ES-I3 (cell line): ENCODE measurements at regions not wholly inside any gene's neighbourhood (a gene's known extent, or its start where the extent isn't known, plus 50 kb on each side); places are given as distances from the start of the nearest gene placed in this dataset.
"Not testable (repeated sequence)": the region's sequence is repeated elsewhere in the genome, so short reads cannot be mapped to it uniquely, and the experiment has no call there.

ENCODE experiments used
- H3K36me3 ChIP-seq: 2 replicates; pipeline ENCODE4 v1.6.1; 2013; ENCODE audit warnings: mild to moderate bottlenecking, low read length, control low read depth, moderate library complexity; ENCODE audit not compliant: insufficient read depth
- H3K4me1 ChIP-seq: 2 replicates; pipeline ENCODE4 v1.6.1; 2013; ENCODE audit warnings: mild to moderate bottlenecking, control low read depth, low read length; ENCODE audit not compliant: insufficient read depth
- H3K9ac ChIP-seq: 2 replicates; pipeline ENCODE4 v1.6.1; 2013; ENCODE audit warnings: low read depth, mild to moderate bottlenecking, low read length, moderate library complexity
- H3K9me3 ChIP-seq: 2 replicates; pipeline ENCODE4 v1.6.1; 2013; ENCODE audit warnings: mild to moderate bottlenecking, low read length, moderate library complexity; ENCODE audit not compliant: control insufficient read depth, insufficient read depth

- Histone ChIP-seq H3K9me3 (no peaks in the 10 kb centered on the region; the same call in 1 of the 2 replicates), H3K36me3 (no peaks in the 10 kb centered on the region), H3K4me1 (no peaks in the 10 kb centered on the region), H3K9ac (no peak overlapping the region)
These were observed 96.0 kb upstream of the FHL2 start for GRCh38 chr2:105494683-105495425.

DNA sequence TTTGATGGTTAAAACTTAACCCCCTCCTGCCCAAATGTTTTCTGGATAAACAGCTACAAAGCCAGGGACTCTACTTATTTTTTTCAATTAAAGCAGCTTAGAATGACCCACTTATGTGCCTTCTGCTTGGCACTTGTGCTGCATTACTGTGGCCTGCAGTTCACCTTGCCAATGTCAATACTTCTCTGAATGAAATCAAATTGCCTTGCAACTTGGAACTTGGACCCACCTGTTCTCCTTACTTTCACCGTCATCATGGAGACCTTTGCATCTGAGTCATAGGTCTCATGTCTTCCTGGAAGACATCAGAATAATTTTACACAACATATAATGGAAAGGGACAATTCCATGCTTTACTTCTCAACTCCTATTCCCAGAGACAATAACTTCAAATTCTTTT, 92.1 kb upstream of the FHL2 start:
- H3K4me1 ChIP-seq: no peaks in the 10 kb centered on the region
- no peaks in the 10 kb centered on the region; the same call in 1 of the 2 replicates for H3K9me3 ChIP-seq
- no peak overlapping the region for H3K9ac ChIP-seq
- H3K36me3 ChIP-seq: no peaks in the 10 kb centered on the region

- no peaks in the 10 kb centered on the region for H3K4me1 ChIP-seq
- H3K9me3 ChIP-seq: no peaks in the 10 kb centered on the region; the same call in 1 of the 2 replicates
- no peak overlapping the region for H3K9ac ChIP-seq
- no peaks in the 10 kb centered on the region for H3K36me3 ChIP-seq
These were observed 91.4 kb upstream of the FHL2 start for GRCh38 chr2:105490204-105490603.

DNA sequence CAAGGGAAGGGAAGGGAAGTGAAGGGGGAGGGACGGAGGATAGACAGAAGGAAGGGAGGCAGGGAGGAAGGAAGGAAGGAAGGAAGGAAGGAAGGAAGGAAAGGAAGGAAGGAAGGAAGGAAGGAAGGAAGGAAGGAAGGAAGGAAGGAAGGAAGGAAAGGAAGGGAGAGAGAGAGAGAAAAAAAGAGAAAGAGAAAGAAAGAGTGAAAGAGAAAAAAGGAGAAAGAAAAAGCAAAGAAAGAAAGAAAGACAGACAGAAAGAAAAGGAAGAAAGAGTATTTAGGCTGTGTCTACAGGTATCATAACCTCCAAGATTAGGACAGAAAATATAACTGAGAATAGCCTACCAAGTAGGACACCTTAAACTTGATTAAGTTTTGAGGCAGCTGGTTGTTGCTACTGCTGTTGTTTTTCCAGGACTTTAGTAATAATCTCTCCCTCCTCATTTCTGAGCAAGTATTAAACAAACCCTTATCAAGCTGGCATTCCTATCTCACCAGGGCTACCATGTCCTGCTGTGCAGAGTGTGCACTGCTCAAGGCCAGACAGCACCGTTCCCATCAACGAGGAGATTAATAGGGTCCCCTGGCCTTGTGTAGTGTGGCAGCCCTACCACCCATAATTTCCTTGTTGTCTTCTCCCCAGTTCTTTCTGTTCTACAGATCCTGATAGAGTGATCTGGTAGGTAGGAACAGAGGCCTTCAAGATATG, 90.5 kb upstream of the FHL2 start:
- no peak overlapping the region for H3K9ac ChIP-seq
- H3K9me3 ChIP-seq: no peaks in the 10 kb centered on the region; the same call in 1 of the 2 replicates
- no peaks in the 10 kb centered on the region for H3K4me1 ChIP-seq
- no peaks in the 10 kb centered on the region for H3K36me3 ChIP-seq

DNA sequence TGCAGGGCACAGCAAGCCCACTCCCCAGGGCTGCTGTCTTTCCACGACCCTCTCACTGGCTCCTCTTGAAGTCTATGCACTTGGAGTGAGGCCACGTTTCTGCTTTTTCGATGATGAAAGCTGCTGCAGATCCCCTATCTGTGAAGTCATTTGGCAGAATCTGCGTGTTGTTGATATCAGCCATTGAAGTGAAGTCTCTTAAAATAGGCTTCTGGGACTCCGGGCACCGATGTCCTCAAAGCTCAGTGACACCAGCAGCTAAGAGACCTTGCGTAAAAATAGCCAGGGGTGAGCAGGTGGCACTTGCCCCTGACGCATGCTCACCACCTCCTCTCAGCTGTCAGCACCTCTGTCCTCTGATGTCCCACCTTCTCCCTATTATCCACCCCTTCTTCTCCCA, 89.4 kb upstream of the FHL2 start:
- Histone ChIP-seq H3K36me3 (no peaks in the 10 kb centered on the region), H3K9me3 (no peaks in the 10 kb centered on the region; the same call in 1 of the 2 replicates), H3K9ac (no peak overlapping the region), H3K4me1 (no peaks in the 10 kb centered on the region)

DNA sequence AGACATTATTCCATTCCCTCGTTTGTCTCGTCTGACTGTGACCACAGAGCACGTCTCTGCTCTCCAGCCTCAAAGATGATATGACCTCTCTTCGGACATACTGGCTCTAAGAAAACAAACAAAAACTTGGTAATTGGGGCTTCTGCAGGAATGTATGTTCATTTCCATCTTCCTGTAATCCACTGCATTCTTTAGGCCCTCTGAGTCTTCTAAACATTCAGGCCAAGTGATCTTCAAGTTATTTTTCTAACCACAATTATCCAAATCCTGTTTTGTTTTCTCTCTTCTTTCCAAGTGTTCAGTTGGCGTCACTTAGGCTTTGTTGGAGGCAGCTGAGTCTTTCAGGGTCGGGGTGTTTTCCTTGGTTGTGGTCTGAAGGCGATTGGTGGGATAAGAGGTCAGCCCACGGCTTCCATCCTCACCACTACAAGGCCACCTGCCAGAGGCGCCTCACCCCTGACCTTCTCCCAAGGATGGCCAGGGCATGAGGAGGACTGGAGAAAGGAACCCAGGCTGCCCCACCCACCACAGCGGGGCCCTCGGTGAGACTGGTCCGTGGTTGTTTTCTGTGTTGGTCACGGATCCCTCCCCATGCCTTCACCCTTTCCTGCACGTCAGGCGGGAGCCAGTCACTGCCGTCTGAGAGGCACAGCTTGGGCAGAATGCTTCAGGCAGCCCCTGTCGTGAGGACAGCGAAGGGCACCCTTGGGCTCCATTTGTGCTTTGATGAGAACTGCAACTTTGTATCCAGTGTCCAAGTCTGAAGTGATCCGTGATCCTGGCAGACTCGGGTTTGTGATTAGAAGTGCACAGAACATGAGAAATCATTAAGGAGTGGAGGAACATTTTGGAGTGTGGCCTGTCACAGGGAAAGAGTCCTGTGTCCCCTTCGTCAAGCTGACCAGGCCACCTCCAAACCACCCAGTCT, 88.6 kb upstream of the FHL2 start:
- Histone ChIP-seq H3K9me3 (no peaks in the 10 kb centered on the region), H3K9ac (no peak overlapping the region), H3K36me3 (no peaks in the 10 kb centered on the region), H3K4me1 (no peaks in the 10 kb centered on the region)

DNA sequence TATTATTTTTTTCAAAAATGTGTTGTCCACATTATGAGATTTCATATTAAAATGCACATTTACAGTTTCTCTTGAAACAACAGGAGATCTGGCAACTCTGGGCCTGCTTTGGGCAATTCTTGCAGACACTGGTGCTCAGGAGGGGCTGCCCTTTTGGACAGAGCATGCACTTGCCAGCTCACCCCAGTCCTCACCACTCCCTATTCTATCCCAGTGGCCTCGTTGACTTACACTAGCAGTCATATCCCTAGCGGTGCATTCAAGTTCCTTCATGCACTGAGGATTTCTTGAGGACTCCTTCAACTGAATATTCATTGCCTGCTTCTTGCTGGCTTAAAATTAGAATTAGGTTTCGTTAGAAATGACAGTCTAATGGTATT, 87.9 kb upstream of the FHL2 start:
- no peaks in the 10 kb centered on the region for H3K4me1 ChIP-seq
- no peaks in the 10 kb centered on the region for H3K36me3 ChIP-seq
- no peaks in the 10 kb centered on the region for H3K9me3 ChIP-seq
- no peak overlapping the region for H3K9ac ChIP-seq

DNA sequence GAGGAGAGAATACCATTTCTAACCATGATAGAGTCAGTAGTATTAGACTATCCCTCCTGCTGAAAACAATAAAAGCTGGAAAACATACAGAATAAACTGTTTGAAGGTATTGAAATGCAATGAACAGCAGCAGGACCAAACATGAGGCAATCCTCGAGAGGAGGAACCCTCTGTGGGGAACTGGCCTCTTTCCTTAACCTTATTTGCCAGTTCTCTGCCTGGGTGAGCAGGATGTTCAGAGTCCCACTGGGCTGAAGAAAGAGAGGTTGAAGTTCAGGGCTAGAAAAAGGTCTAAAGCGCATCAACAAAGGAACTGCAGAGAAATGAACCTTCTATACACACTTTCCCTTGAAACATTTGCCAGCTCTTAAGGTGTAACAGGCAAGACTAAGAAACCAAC, 79.8 kb upstream of the FHL2 start:
- no peaks in the 10 kb centered on the region for H3K36me3 ChIP-seq
- no peaks in the 10 kb centered on the region for H3K4me1 ChIP-seq
- no peak overlapping the region for H3K9ac ChIP-seq
- no peaks in the 10 kb centered on the region for H3K9me3 ChIP-seq

- not testable (repeated sequence) for H3K9me3 ChIP-seq, H3K36me3 ChIP-seq, H3K4me1 ChIP-seq, H3K9ac ChIP-seq
These were observed 78.3 kb upstream of the FHL2 start for GRCh38 chr2:105477050-105477620.

GRCh38 chr2:105473011-105473410, 74.2 kb upstream of the FHL2 start:
- no peaks in the 10 kb centered on the region for H3K9me3 ChIP-seq
- H3K36me3 ChIP-seq: no peaks in the 10 kb centered on the region
- no peak overlapping the region for H3K9ac ChIP-seq
- peaks cover 3% of the 10 kb centered on the region; the same call in 1 of the 2 replicates for H3K4me1 ChIP-seq

DNA sequence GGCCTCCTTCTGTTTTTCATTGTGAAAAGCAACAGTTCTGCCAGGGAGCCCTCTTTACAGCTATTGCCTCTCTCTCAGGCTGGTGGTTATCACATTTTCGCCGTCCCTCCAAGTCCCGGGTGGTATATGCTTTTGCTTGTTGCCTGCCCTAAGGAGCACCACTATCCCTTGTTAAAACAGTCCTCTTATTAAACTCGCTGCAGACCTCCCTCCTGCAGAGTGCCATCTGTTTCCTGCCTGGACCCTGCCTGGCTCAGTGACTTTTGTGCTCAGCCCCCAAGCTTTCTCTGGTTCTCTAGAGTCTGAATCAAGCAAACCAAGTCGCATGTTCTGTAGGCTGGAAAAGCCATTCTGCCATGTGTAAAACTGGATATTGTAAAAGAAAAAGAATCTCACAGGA, 72.1 kb upstream of the FHL2 start:
- no peak overlapping the region for H3K9ac ChIP-seq
- H3K9me3 ChIP-seq: no peaks in the 10 kb centered on the region
- peaks cover 3% of the 10 kb centered on the region; the same call in 1 of the 2 replicates for H3K4me1 ChIP-seq
- no peaks in the 10 kb centered on the region for H3K36me3 ChIP-seq

- no peaks in the 10 kb centered on the region for H3K36me3 ChIP-seq
- H3K9me3 ChIP-seq: no peaks in the 10 kb centered on the region
- H3K9ac ChIP-seq: no peak overlapping the region
- H3K4me1 ChIP-seq: peaks cover 3% of the 10 kb centered on the region; the same call in 1 of the 2 replicates
These were observed 70.9 kb upstream of the FHL2 start for GRCh38 chr2:105469781-105470180.

DNA sequence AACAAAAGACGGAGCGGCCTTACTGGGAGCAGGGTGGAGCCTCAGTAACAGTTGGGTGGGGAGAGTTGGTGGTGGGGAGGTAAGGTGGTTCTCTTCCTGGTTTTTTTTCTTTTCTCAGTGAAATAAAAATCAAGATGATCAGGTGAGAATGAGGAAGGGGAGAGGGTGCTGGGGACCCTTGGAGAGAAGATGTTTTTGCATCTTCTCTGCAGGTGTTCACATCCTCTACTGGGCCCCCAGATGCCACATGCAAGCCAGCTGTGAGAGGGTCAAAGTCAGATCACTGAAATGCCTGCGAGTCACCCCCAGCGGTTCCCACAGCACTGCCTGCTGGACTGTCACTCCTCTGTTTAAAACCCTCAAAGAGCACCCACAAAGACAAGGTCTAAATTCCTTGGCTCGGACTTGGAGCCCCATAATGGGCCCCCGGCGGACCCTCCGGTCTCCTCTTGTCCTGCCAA, 69.8 kb upstream of the FHL2 start:
- Histone ChIP-seq H3K4me1 (peaks cover 3% of the 10 kb centered on the region; the same call in 1 of the 2 replicates), H3K9ac (no peak overlapping the region; the same call in 1 of the 2 replicates), H3K9me3 (no peaks in the 10 kb centered on the region), H3K36me3 (no peaks in the 10 kb centered on the region)

- Histone ChIP-seq H3K9me3 (no peaks in the 10 kb centered on the region), H3K4me1 (peaks cover 3% of the 10 kb centered on the region; the same call in 1 of the 2 replicates), H3K36me3 (no peaks in the 10 kb centered on the region), H3K9ac (no peak overlapping the region)
These were observed 65.5 kb upstream of the FHL2 start for GRCh38 chr2:105464325-105464724.
